ENCODE measurements at regions not wholly inside any gene's neighbourhood (a gene's known extent, or its start where the extent isn't known, plus 50 kb on each side); places are given as distances from the start of the nearest gene placed in this dataset.

- no peak for DNase-seq (ENCODE audit: low read depth in 2 of 2)
These were observed 230.4 kb upstream of the GATB start for GRCh38 chr4:151991001-151991883.

GRCh38 chr4:151990201-151990600 is 229.4 kb upstream of the GATB start:
- no peak for DNase-seq (ENCODE audit: low read depth in 2 of 2)

- no peak for DNase-seq (ENCODE audit: low read depth in 2 of 2)
These were observed 227.8 kb upstream of the GATB start for GRCh38 chr4:151988591-151988990.

DNA sequence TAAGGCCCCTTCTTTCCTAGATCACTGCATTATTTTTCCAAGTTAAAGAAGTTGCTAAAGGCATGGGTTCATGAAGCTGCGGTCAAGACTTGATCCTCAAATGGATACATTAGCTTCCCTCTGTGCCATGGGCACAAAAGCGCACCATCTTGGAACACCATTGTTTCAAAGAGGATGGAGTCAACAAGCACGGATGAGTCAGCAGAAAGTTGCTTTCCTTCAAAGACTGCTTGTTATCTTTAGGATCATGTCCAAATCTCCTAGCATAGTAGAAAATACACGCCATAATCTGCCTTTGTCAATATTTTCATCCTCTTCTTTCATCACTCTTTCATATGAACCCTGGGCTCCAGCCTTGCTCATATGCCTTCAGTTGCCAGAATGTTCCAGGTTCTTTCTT is 226.8 kb upstream of the GATB start:
- DNase-seq (ENCODE audit: low read depth in 2 of 2) = no peak

DNA sequence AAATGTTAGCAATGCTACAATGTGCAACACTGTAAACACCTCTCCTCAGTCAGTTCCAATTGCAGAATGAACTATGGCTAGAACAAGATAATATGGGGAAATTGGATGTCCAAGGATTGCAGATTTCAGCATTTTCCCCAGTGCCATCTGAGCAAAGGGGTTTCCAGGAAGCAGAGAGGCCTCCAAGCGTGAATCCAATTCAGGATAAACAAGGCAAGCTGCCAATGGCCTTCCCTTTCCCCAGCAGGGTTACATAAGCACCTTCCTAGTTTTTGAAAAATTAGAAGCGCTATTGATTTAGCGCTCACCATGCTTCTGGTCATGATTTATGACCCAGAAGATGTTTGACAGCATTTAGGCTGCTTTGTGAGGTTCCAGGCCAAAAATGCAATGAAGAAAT is 223.0 kb upstream of the GATB start:
- DNase-seq (ENCODE audit: low read depth in 2 of 2) = no peak

DNA sequence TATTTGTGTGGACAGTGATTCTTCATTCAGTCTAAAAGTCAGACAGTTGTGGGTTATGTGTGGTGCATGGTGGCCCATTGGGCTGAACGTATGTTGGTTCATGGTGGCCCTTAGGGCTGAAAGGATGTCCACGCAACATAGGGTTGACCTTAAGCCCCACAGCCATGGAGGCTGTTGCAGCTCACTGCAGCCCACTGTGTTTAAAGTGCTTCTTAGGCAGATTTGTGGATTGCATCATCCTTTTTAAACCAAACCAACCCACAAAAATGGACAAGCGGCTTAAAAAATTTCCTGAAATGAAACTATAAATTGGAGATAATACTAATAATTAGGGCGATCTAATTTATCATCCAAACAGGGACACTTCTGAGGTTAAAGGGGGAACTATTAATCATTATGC is 219.0 kb upstream of the GATB start:
- no peak for DNase-seq (ENCODE audit: low read depth in 2 of 2)

- no peak for DNase-seq (ENCODE audit: low read depth in 2 of 2)
These were observed 207.8 kb upstream of the GATB start for GRCh38 chr4:151968643-151969042.

DNA sequence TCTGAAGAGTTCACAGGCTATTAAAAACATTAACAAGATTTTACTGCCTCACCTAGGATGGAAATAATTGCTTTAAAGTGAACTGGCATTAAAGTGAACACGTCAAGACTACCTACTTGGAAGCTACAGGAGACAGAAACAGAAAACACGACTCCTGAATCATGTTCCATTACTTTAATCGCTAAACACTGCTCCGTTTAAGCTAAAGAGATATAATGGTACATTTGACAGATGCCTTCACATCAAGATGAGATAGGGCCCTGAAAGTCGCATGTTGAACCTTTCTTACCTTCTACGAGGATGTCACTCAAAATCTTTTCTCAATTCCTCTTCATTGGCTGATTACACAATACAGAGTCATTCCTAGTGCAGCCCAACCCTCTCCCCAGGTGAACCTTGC is 206.3 kb upstream of the GATB start:
- no peak for DNase-seq (ENCODE audit: low read depth in 2 of 2)

DNA sequence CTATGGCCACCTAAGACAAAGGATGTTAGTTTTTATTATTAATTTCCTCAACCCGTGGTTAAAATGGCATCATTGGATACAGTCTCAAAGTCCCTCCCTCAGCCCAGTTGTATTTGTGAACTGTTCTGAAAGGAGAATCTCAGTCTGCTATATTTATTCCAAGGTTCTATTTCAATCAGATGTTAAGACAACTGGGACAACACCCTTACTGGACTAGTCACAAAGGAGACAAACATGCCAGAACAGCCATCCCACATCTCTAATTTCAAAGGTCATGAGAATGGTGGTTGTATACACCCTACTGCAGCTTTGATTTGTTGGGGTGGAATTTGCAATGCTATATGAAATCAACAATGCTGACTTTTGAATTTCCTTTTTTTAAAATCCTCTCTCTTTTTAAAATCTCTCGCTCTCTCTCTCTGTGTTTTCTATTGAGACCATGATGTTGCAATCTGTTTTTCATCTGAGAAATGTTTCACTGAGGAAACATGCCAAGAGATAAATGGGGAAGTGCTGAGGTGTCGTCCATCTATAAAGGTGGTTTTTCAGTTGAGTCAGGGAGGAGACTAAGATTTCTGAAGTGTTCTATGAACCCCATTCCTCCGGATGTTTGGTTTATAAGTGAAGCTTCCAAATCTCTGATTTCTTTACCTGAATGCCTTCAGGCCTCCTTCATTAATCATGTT is 201.5 kb upstream of the GATB start:
- no peak for DNase-seq (ENCODE audit: low read depth in 2 of 2)

- no peak for DNase-seq (ENCODE audit: low read depth in 2 of 2)
These were observed 200.6 kb upstream of the GATB start for GRCh38 chr4:151961456-151961855.

DNA sequence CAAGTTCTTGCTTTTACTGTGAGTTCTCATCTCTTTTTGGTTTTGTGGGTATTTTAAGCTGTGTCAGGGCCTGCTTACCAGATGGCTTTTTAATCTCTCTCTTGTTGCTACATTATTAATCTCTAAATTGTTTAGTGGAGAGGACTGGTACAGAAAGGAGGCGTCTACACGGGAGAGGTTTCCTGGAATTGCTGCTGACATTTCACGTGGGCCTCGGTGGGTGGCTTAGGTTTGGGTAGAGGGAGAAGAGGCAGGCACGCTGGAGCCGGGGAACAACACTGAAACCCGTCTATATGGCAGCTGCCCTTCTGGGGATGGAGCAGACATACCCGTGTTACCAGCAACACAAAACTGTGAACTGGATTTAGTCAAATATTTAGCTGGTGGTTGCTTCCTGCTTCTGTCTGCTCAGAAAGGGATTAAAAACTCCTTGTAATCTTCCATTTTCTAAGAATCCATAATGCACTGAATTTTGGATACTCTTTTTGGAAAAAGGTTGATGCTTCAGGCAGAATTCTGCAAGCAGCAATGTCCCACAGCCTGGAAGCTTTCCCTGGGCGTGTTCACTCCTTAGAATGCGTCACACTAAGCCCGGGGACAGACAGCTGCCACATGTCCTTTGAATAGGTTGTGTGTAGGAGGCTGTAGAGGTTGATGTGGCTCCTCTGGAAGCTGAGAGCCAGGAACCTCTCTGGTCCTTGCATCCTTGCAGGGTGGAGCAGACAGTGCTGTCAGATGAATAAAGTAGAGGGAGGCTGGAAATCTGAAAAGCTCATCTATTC is 199.8 kb upstream of the GATB start:
- no peak for DNase-seq (ENCODE audit: low read depth in 2 of 2)

DNA sequence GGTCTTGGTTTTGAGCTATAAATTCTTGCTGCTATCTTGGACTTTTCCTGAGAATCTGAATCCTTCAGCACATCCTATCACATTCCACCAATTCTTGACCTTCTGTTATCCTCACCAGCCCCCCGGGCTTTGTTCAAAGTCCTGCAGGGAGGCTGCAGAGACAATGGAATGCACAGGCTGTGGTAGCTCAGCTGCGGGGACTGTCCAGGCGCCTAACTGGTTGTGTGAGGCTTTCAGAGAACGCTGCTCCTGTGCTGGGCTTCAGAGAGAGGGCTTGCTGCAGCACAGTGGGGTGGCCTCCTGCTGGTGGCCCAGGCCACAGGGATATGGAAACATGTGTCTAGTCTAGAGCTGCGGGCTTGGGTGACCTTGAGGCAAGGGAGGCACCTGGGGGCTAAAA is 196.3 kb upstream of the GATB start:
- no peak for DNase-seq (ENCODE audit: low read depth in 2 of 2)

DNA sequence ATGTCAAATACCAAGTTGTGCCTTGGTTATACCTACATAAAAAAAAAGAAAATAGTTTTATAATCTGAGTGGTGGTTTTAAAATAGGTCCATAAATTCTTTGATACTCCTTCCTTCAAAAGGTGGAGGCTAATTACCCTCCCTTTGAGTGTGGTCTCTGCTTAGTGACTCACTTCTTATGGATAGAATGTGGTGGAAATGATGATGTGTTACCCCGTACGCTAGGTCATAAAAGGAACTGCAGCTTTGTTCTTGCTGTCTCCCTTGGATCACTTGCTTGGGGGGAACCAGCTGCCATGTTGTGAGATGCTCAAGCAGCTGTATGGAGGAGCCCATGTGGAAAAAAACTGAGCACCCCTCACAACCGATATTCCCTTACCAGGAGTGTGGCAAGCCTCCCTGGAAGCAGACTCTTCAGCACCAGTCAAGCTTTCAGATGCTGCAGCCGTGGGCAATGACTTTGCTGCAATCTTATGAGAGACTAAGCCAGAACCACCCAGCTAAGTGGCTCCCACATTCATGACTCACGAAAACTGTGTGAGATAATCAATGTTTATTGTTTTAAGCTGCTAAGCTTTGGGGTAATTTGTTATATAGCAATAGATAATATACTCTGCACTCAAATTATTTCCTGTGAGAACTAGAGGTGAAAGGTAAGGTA is 195.0 kb upstream of the GATB start:
- no peak for DNase-seq (ENCODE audit: low read depth in 2 of 2)

GRCh38 chr4:151953795-151954372 is 193.1 kb upstream of the GATB start:
- no peak for DNase-seq (ENCODE audit: low read depth in 2 of 2)

DNA sequence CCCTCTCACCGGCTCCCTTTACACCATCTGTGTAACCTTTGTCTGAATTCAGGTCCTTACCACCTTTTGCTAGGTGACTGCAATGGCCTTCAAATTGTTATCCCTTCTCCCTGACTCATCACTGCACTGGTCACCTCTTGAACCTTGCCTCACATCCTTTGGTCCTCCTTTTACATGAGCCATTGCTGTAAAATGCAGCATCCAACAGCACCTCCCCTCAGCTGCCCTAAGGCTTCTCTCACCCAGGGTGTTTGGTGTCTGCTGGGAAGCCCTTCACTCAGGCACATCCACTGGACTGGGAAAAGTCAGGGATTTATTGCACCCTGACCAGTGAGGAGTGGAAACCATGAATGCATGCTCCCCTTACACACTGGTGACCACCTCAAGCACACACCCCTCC is 192.5 kb upstream of the GATB start:
- no peak for DNase-seq (ENCODE audit: low read depth in 2 of 2)

DNA sequence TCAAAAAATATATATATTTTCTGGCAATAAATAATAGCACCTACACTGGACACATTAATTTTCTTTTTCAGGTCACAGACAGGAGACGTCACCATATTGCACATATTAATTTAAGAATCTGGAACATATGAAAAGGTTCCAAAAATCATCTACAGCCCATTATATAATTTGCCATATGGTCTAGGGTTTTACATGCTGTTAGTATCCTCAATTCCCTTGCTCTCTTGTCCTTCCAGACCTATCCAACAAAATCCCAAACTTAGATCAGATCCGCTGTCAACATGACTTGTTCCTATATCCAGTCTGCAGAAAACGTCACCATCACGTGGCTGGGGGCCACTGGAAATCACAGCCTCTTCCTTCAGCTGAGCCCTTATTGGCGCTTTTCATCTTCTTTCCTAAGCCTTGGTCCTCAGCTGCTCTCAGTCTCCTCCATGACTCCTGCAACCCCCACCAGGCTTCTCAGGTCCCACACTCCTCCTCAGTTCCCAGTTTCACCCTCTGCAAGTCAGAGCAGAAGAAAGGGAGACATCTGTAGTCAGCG is 192.0 kb upstream of the GATB start:
- DNase-seq (ENCODE audit: low read depth in 2 of 2) = no peak

DNA sequence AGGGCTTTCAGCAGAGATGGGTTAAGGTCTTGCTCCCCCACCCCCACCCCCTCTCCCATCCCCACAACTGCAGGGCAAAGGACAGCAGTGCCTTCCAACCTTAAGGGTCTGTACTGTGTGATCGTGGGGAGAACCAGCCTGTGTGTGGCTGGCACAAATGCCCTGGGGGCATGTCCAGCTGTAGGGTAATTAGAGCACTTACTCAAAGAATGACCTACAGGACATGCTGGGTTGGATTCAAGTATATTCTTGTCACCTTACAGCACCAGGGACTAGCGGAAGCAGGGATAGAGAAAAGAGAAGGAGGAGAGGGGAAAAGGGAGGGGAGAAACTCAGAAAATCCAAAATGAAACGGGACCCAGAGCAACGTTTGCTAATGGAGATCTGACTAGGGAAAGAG is 191.3 kb upstream of the GATB start:
- DNase-seq (ENCODE audit: low read depth in 2 of 2) = no peak

GRCh38 chr4:151951671-151952050 is 190.9 kb upstream of the GATB start:
- DNase-seq (ENCODE audit: low read depth in 2 of 2) = no peak

GRCh38 chr4:151950993-151951670 is 190.3 kb upstream of the GATB start:
- DNase-seq (ENCODE audit: low read depth in 2 of 2) = no peak

DNA sequence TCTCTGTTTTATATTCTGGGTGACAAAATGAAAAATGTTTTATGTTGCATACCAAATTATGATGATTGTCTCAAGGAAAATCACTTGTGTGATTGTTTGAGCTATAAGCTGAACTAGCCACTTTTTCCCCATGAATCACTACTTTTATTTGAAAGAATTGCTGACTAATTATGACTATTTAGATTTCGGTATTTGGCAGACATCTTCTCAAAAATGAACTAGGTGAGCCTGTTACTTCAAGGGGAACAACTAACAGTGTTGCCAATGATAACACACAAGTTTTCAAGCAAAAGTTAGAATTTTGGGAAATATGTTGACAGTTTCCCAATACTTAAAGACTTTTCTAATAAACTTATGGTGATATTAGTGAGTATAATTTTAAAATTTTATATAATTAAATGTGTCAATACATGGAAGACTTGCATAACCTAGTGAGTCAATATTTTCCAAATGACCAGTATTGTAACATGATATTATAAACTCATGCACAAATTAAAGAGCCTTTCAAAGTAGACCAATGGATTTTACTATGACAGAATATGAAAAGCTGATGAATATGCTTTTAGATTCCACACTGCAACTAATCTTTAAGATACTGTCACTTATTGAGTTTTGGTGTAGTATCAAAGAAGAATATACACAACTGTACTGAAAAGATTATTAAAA is 187.7 kb upstream of the GATB start:
- no peak for DNase-seq (ENCODE audit: low read depth in 2 of 2)
